Lower leg skin (tissue), 4 donors: ENCODE measurements at regions not wholly inside any gene's neighbourhood (a gene's known extent, or its start where the extent isn't known, plus 50 kb on each side); places are given as distances from the start of the nearest gene placed in this dataset.

Experiments
- DNase-seq, 2 donors: peaks; one replicate each; pipeline ENCODE4 v3.0.0-alpha.2; 2019; ENCODE audit warnings: low spot score in 2 of 2
- H3K4me3 ChIP-seq: fragments of 200-600 bp; sonication (generic); 2 replicates; pipeline ENCODE4 v1.5.1; 2017; ENCODE audit warnings: mild to moderate bottlenecking, low read depth; ENCODE audit not compliant: poor library complexity, severe bottlenecking
- CTCF ChIP-seq, 3 donors: fragments of 450-650 bp; IDR thresholded peaks; one replicate each; pipeline ENCODE4 v1.5.1; 2016; ENCODE audit warnings: antibody characterized with exemption in 3 of 3, mild to moderate bottlenecking in 3 of 3, moderate library complexity in 2 of 3
- POLR2A ChIP-seq, 2 donors: fragments of 450-650 bp; IDR thresholded peaks; one replicate each; pipeline ENCODE4 v1.6.1; 2016 to 2017; ENCODE audit warnings: antibody characterized with exemption in 2 of 2, mild to moderate bottlenecking in 1 of 2, moderate library complexity in 1 of 2
- WGBS, 2 donors: methylation state at CpG; one replicate each; pipeline ENCODE4 v1.1.5; 2018; 5-methylcytosine and 5-hydroxymethylcytosine counted together
- intact Hi-C: fragments of 100-400 bp; cut with DNase I; formaldehyde crosslinking; loops from one replicate; pipeline ENCODE4 v1.15.0; 2023; ENCODE audit warnings: low total_unique reads

GRCh38 chr1:166457700-166458099 is 290.9 kb upstream of the FAM78B start:
- no peak overlapping the region for H3K4me3 ChIP-seq
- 78 to 90% methylated on average over 2 of the region's 2 CpGs for WGBS, 2 donors

GRCh38 chr1:166464333-166464732 is 297.5 kb upstream of the FAM78B start:
- H3K4me3 ChIP-seq = no peak overlapping the region
- intact Hi-C loops = no loop called here
- DNase-seq = no peak
- 97 to 100% methylated on average over 1 of the region's 1 CpG for WGBS, 2 donors
- TF ChIP-seq CTCF (IDR thresholded peaks at IDR 0.05) (no peak), POLR2A (IDR thresholded peaks at IDR 0.05) (no peak)

More at GRCh38 chr1:166457700-166458099, 290.9 kb upstream of the FAM78B start:
- no peak for DNase-seq
- TF ChIP-seq POLR2A (IDR thresholded peaks at IDR 0.05) (no peak), CTCF (IDR thresholded peaks at IDR 0.05) (no peak)
- intact Hi-C loops = no loop called here

GRCh38 chr1:166470014-166470413 is 303.2 kb upstream of the FAM78B start:
- TF ChIP-seq CTCF (IDR thresholded peaks at IDR 0.05) (no peak), POLR2A (IDR thresholded peaks at IDR 0.05) (no peak)
- no peak overlapping the region for H3K4me3 ChIP-seq
- no peak for DNase-seq
- intact Hi-C loops = no loop called here
- 52 to 76% methylated on average over 2 of the region's 2 CpGs for WGBS, 2 donors

- TF ChIP-seq CTCF (IDR thresholded peaks at IDR 0.05) (no peak), POLR2A (IDR thresholded peaks at IDR 0.05) (no peak)
- 40 to 47% methylated on average over 2 of the region's 2 CpGs for WGBS, 2 donors
- H3K4me3 ChIP-seq = no peak overlapping the region
- no peak for DNase-seq
- intact Hi-C loops = no loop called here
Measured at GRCh38 chr1:166470441-166470840, 303.6 kb upstream of the FAM78B start.

- intact Hi-C loops = no loop called here
- no peak overlapping the region for H3K4me3 ChIP-seq
- DNase-seq = no peak
- TF ChIP-seq POLR2A (IDR thresholded peaks at IDR 0.05) (no peak), CTCF (IDR thresholded peaks at IDR 0.05) (no peak)
- WGBS, 2 donors = 65 to 70% methylated on average over 9 of the region's 9 CpGs
Measured at GRCh38 chr1:166471359-166471758, 304.6 kb upstream of the FAM78B start.

- DNase-seq = peak in 1 of 2 donors; percentile 34
- TF ChIP-seq CTCF (IDR thresholded peaks at IDR 0.05) (peak in 2 of 3 donors; percentile 17 to 53), POLR2A (IDR thresholded peaks at IDR 0.05) (no peak)
- intact Hi-C loops = no loop called here
- no peak overlapping the region for H3K4me3 ChIP-seq
- 46 to 48% methylated on average over 2 of the region's 2 CpGs for whole genome bisulfite sequencing, 2 donors
Measured at GRCh38 chr1:166479052-166479631, 312.3 kb upstream of the FAM78B start.
